ENCODE measurements at regions not wholly inside any gene's neighbourhood (a gene's known extent, or its start where the extent isn't known, plus 50 kb on each side); places are given as distances from the start of the nearest gene placed in this dataset.

GRCh38 chr11:128400382-128401203 lies 186.8 kb downstream of the ETS1 start:
- no peak for DNase-seq
- H3K4me3 Mint-ChIP-seq (ENCODE audit: unreplicated experiment): no peak overlapping the region
- H3K27ac Mint-ChIP-seq (ENCODE audit: unreplicated experiment): no peak overlapping the region
- H3K36me3 Mint-ChIP-seq (ENCODE audit: unreplicated experiment): no peaks in the 10 kb centered on the region
- peaks cover 3% of the 10 kb centered on the region for H3K4me1 Mint-ChIP-seq (ENCODE audit: low read depth, unreplicated experiment)
- peaks cover 2% of the 10 kb centered on the region for H3K9me3 Mint-ChIP-seq (ENCODE audit: unreplicated experiment)
- no peaks in the 10 kb centered on the region for H3K27me3 Mint-ChIP-seq (ENCODE audit: unreplicated experiment)
- TF ChIP-seq, protein P1, sequence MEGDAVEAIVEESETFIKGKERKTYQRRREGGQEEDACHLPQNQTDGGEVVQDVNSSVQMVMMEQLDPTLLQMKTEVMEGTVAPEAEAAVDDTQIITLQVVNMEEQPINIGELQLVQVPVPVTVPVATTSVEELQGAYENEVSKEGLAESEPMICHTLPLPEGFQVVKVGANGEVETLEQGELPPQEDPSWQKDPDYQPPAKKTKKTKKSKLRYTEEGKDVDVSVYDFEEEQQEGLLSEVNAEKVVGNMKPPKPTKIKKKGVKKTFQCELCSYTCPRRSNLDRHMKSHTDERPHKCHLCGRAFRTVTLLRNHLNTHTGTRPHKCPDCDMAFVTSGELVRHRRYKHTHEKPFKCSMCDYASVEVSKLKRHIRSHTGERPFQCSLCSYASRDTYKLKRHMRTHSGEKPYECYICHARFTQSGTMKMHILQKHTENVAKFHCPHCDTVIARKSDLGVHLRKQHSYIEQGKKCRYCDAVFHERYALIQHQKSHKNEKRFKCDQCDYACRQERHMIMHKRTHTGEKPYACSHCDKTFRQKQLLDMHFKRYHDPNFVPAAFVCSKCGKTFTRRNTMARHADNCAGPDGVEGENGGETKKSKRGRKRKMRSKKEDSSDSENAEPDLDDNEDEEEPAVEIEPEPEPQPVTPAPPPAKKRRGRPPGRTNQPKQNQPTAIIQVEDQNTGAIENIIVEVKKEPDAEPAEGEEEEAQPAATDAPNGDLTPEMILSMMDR (IDR thresholded peaks at IDR 0.05; ENCODE audit: partially characterized antibody, unreplicated experiment): no peak

- TF ChIP-seq, protein P1 (IDR thresholded peaks at IDR 0.05; ENCODE audit: partially characterized antibody, unreplicated experiment): no peak
- no peak for DNase-seq
- Mint-ChIP-seq H3K36me3 (ENCODE audit: unreplicated experiment) (no peaks in the 10 kb centered on the region), H3K27me3 (ENCODE audit: unreplicated experiment) (no peaks in the 10 kb centered on the region), H3K4me1 (ENCODE audit: low read depth, unreplicated experiment) (peaks cover 3% of the 10 kb centered on the region), H3K9me3 (ENCODE audit: unreplicated experiment) (peaks cover 2% of the 10 kb centered on the region), H3K27ac (ENCODE audit: unreplicated experiment) (no peak overlapping the region), H3K4me3 (ENCODE audit: unreplicated experiment) (no peak overlapping the region)
Observed at GRCh38 chr11:128399251-128400121, 187.9 kb downstream of the ETS1 start.

DNA sequence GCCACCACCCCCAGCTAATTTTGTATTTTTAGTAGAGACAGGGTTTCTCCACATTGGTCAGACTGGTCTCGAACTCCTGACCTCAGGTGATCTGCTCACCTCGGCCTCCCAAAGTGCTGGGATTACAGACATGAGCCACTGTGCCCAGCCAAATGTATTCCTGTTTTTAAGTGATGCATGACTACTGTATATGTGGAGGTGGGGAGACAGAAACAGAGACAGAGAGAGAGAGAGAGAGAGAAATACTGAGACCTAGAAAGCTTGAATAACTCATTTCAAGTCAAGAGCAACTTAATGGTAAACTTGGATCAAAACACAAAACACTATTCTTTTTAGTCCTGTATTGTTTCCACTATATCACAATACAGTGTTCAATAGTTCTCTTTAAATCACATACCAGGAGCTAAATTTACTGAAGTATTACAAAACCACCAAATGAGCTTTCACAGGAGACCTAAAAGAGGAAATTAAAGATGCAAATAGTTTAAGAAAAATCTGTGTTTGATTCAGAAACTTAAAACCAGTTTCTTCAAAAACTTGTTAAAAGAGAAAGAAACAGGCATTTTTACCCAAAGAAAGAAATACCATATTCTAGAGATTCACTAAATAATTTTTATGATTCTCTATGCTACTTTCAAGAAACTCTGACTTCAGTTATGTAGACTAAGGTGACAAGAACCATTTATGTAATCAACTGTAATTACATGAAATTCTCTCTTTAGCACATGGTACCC lies 188.7 kb downstream of the ETS1 start:
- Mint-ChIP-seq H3K4me3 (ENCODE audit: unreplicated experiment) (no peak overlapping the region), H3K9me3 (ENCODE audit: unreplicated experiment) (peaks cover 2% of the 10 kb centered on the region), H3K27me3 (ENCODE audit: unreplicated experiment) (no peaks in the 10 kb centered on the region), H3K4me1 (ENCODE audit: low read depth, unreplicated experiment) (peaks cover 3% of the 10 kb centered on the region), H3K27ac (ENCODE audit: unreplicated experiment) (no peak overlapping the region), H3K36me3 (ENCODE audit: unreplicated experiment) (no peaks in the 10 kb centered on the region)
- TF ChIP-seq, protein P1 (IDR thresholded peaks at IDR 0.05; ENCODE audit: partially characterized antibody, unreplicated experiment): no peak
- no peak for DNase-seq

- no peak for DNase-seq
- no peak overlapping the region for H3K4me3 Mint-ChIP-seq (ENCODE audit: unreplicated experiment)
- TF ChIP-seq, protein P1 (IDR thresholded peaks at IDR 0.05; ENCODE audit: partially characterized antibody, unreplicated experiment): no peak
Observed at GRCh38 chr11:128397362-128397761, 190.0 kb downstream of the ETS1 start.

More at GRCh38 chr11:128397362-128397761, 190.0 kb downstream of the ETS1 start:
- peaks cover 3% of the 10 kb centered on the region for H3K4me1 Mint-ChIP-seq (ENCODE audit: low read depth, unreplicated experiment)
- no peaks in the 10 kb centered on the region for H3K36me3 Mint-ChIP-seq (ENCODE audit: unreplicated experiment)
- H3K27ac Mint-ChIP-seq (ENCODE audit: unreplicated experiment): no peak overlapping the region
- no peaks in the 10 kb centered on the region for H3K27me3 Mint-ChIP-seq (ENCODE audit: unreplicated experiment)
- peaks cover 2% of the 10 kb centered on the region for H3K9me3 Mint-ChIP-seq (ENCODE audit: unreplicated experiment)
